ENCODE measurements at regions not wholly inside any gene's neighbourhood (a gene's known extent, or its start where the extent isn't known, plus 50 kb on each side); places are given as distances from the start of the nearest gene placed in this dataset.

- no peak for TF ChIP-seq CTCF (IDR thresholded peaks at IDR 0.05)
- TF ChIP-seq POLR2A (IDR thresholded peaks at IDR 0.05) = no peak
Observed at GRCh38 chr9:113774963-113775362, 101.1 kb upstream of the ZNF618 start.
